ENCODE measurements at regions not wholly inside any gene's neighbourhood (a gene's known extent, or its start where the extent isn't known, plus 50 kb on each side); places are given as distances from the start of the nearest gene placed in this dataset.
"Not testable (repeated sequence)": the region's sequence is repeated elsewhere in the genome, so short reads cannot be mapped to it uniquely, and the experiment has no call there.

- DNase-seq (ENCODE audit: low read depth in 2 of 2): no peak
Measured at GRCh38 chr2:76257802-76258201, 547.1 kb upstream of the GCFC2 start.

GRCh38 chr2:76256458-76257088 is 545.9 kb upstream of the GCFC2 start:
- DNase-seq (ENCODE audit: low read depth in 2 of 2): no peak

- no peak for DNase-seq (ENCODE audit: low read depth in 2 of 2)
Measured at GRCh38 chr2:76252704-76253103, 542.0 kb upstream of the GCFC2 start.

- no peak for DNase-seq (ENCODE audit: low read depth in 2 of 2)
Measured at GRCh38 chr2:76251342-76251741, 540.6 kb upstream of the GCFC2 start.

- DNase-seq (ENCODE audit: low read depth in 2 of 2): no peak
Measured at GRCh38 chr2:76247006-76247405, 536.3 kb upstream of the GCFC2 start.

- no peak for DNase-seq (ENCODE audit: low read depth in 2 of 2)
Measured at GRCh38 chr2:76211991-76212985, 501.6 kb upstream of the GCFC2 start.

GRCh38 chr2:76210551-76210950 is 499.8 kb upstream of the GCFC2 start:
- no peak for DNase-seq (ENCODE audit: low read depth in 2 of 2)

- DNase-seq (ENCODE audit: low read depth in 2 of 2): no peak
Measured at GRCh38 chr2:76204048-76204447, 493.3 kb upstream of the GCFC2 start.

GRCh38 chr2:76202866-76203265 is 492.2 kb upstream of the GCFC2 start:
- DNase-seq (ENCODE audit: low read depth in 2 of 2): no peak

- DNase-seq (ENCODE audit: low read depth in 2 of 2): peak in 1 of 2 experiments; percentile 27
Measured at GRCh38 chr2:76197842-76198448, 487.2 kb upstream of the GCFC2 start.

- no peak for DNase-seq (ENCODE audit: low read depth in 2 of 2)
Measured at GRCh38 chr2:76197428-76197827, 486.7 kb upstream of the GCFC2 start.

- no peak for DNase-seq (ENCODE audit: low read depth in 2 of 2)
Measured at GRCh38 chr2:76194031-76194775, 483.5 kb upstream of the GCFC2 start.

- DNase-seq (ENCODE audit: low read depth in 2 of 2): no peak
Measured at GRCh38 chr2:76193089-76193488, 482.4 kb upstream of the GCFC2 start.

GRCh38 chr2:76188334-76189008 is 477.8 kb upstream of the GCFC2 start:
- no peak for DNase-seq (ENCODE audit: low read depth in 2 of 2)

- DNase-seq (ENCODE audit: low read depth in 2 of 2): no peak
Measured at GRCh38 chr2:76187415-76187814, 476.7 kb upstream of the GCFC2 start.

GRCh38 chr2:76180676-76181075 is 470.0 kb upstream of the GCFC2 start:
- no peak for DNase-seq (ENCODE audit: low read depth in 2 of 2)

GRCh38 chr2:76178610-76179009 is 467.9 kb upstream of the GCFC2 start:
- DNase-seq (ENCODE audit: low read depth in 2 of 2): no peak

- no peak for DNase-seq (ENCODE audit: low read depth in 2 of 2)
Measured at GRCh38 chr2:76175295-76175694, 464.6 kb upstream of the GCFC2 start.

- no peak for DNase-seq (ENCODE audit: low read depth in 2 of 2)
Measured at GRCh38 chr2:76174505-76174904, 463.8 kb upstream of the GCFC2 start.

GRCh38 chr2:76173206-76173605 is 462.5 kb upstream of the GCFC2 start:
- DNase-seq (ENCODE audit: low read depth in 2 of 2): not testable (repeated sequence)

GRCh38 chr2:76172154-76172595 is 461.5 kb upstream of the GCFC2 start:
- not testable (repeated sequence) for DNase-seq (ENCODE audit: low read depth in 2 of 2)
